HEK293T (cell line): ENCODE measurements at regions not wholly inside any gene's neighbourhood (a gene's known extent, or its start where the extent isn't known, plus 50 kb on each side); places are given as distances from the start of the nearest gene placed in this dataset.

Experiments
- HDGF ChIP-seq: fragments of 450-650 bp; IDR thresholded peaks from 2 replicates; pipeline ENCODE4 v1.6.1; 2017; ENCODE audit warnings: antibody characterized with exemption, borderline replicate concordance
- NFRKB ChIP-seq: fragments of 450-650 bp; IDR thresholded peaks from 2 replicates; pipeline ENCODE4 v1.6.1; 2016; ENCODE audit warnings: mild to moderate bottlenecking, moderate library complexity
- SUZ12 ChIP-seq: fragments of 450-650 bp; IDR thresholded peaks from 2 replicates; pipeline ENCODE4 v1.6.1; 2016; ENCODE audit warnings: mild to moderate bottlenecking

DNA sequence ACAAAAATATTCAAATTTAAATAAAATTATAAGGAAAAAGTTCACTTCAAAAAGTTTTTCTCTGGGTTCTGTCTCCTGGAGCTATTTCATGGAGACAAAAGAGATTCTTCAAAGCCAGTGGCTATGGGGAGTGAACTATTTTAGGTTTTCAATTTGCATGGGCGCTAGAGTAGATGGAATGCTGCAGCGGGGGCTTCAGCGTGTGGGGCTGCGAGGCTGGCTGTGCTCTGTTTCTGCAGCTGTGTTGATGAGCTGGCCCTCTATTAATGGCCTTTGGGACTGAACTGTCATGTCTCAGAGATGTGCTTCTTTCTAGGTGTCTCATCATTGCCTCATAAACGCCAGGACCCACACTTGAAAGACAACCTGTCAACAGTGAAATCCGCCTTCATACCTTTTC, 108.4 kb upstream of the NPY start:
- TF ChIP-seq HDGF (no peak), NFRKB (no peak), SUZ12 (no peak)
